HG03442 (cell line): ENCODE measurements at regions not wholly inside any gene's neighbourhood (a gene's known extent, or its start where the extent isn't known, plus 50 kb on each side); places are given as distances from the start of the nearest gene placed in this dataset.

Experiments
- ATAC-seq: cut with Tn5 transposase; IDR thresholded peaks from one replicate; pipeline ENCODE4 v1.9.1; 2021; ENCODE audit warnings: mild to moderate bottlenecking, moderate library complexity; ENCODE audit not compliant: unreplicated experiment

DNA sequence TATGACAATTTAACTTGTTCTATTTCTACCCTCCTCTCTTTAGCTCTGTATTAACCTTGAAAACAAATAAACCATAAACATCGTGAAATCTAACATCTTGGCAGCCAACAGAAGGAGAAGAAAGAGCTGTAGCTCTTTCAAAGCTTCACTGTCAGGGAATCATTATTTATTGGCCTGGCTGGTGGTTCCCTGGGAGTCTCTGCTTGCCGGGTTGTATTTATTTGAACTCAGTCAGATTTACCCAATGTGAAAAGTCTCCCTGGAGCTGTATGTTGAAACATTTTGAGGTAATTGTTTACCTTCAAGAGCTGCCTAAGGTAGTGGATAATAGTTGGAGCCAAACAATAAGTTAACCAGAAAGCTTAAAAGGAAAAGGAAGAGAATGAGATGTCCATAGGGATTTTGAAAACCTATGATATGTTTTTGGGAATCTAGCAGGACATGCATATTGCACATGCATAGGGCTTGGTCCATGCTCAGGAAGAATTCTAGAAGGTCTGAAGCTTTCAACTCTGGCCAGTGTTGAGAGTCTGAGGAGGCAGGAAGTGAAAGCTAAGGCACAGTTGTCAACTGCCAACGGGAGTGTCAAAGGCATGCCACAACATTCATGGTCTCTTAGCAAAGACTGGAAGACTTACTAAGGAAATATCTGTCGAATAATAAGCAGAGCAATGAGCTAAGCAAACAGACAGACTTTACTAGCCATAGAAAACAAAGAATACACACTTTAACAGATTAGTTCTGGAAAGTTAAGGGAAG, 621.6 kb downstream of the PCDH7 start:
- ATAC-seq = no peak

DNA sequence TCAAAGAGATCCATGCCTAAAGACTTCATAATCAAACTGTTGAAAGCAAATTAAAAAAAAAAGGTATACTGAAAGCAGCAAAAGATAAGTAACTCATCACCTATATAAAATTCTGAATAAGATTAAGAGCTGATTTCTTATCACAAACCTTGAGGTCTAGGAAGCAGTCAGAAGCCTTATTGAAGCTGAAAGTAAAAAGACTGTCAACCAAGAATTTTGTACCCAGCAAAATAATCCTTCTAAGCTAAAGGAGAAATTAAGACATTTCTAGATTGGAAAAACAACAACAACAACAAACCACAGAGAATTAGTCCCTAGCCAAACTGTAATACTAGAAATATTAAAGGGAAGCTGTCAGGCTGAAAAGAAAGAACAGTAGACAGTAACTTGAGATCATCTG, 622.9 kb downstream of the PCDH7 start:
- no peak for ATAC-seq

DNA sequence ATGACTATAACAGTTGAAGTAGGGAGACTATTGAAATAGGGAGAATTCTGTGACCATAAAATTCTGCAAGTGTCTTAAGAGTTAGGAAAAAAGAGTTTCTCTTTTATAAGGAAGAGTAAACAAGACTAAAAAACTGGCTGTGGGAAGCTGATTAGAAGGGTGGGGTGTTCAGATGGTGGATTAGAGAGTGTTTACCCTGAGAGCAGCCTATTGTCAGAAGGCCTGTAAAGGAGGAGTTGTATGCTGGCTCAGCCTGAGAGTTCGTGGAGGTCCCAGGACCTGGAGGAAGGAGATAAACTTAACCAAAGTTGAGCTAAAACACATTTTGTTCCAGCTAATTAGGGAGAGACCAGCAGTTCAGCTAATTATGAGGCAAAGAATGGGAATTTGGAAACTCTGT, 629.7 kb downstream of the PCDH7 start:
- no peak for ATAC-seq

DNA sequence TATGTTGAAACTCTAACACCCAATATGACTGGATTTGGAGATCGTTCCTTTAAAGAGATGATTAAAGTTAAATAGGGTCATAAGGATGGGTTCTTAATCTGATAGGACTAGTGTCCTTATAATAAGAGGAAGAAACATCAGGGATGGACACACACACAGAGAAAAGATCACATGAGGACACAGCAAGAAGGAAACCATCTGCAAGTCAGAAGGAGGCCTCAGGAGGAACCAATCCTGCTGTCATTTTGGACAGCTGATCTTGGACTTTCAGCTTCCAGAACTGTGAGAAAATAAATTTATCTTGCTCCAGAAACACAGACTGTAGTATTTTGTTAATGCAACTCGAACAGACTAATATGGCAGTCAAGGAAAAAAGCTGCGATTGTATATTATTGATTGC, 631.5 kb downstream of the PCDH7 start:
- no peak for ATAC-seq

DNA sequence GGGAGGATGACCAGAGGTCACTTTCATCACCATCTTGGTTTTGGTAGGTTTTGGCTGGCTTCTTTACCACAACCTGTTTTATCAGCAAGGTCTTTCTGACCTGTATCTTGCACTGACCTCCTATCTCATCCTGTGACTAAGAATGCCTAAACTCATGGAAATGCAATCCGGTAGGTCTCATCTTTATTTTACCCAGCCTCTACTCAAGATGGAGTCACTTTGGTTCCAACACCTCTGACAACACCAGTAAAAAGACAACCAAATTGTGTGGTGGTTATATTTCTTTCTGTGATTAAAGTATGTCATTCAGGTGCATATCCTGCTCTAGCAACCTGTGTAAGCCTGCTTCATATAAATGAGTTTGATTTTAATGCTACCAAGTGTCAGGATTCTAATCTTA, 636.7 kb downstream of the PCDH7 start:
- no peak for ATAC-seq

DNA sequence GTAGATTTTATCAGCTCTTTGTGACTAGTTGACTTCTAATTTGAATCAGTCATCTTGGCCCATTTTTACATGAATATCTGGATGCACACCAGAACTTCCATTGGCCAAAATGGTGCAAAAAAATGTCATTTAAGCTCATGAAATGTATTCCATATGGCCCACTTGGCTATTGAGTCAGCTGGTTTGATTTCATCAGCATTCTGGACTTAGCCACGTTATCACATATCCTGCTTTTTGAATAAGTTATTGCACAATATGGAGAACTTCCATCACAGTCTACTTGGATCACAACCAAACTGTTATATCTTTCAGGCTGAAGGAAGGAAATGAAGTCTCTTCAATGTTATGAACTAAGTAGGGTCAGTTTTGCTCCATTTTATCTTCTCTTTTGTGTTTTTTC, 640.6 kb downstream of the PCDH7 start:
- ATAC-seq = no peak

DNA sequence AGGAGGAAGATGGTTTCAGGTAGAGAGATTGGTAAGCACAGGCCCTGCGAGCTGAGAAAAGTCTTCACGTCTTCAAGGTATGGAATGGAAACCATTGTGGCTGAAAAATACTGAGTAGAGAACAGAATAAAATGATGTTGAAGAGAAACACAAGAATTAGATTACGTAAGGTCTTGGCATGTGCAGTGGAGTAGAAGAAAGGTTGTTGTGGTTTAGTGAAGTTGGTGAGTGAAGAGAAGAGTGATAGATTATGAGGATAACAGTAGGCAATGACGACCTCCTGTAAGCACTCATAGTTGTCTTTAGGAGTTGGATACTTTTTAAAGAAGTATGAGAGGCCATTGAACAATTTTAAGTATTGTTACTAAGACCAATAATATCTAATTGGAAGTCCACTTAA, 642.6 kb downstream of the PCDH7 start:
- no peak for ATAC-seq

DNA sequence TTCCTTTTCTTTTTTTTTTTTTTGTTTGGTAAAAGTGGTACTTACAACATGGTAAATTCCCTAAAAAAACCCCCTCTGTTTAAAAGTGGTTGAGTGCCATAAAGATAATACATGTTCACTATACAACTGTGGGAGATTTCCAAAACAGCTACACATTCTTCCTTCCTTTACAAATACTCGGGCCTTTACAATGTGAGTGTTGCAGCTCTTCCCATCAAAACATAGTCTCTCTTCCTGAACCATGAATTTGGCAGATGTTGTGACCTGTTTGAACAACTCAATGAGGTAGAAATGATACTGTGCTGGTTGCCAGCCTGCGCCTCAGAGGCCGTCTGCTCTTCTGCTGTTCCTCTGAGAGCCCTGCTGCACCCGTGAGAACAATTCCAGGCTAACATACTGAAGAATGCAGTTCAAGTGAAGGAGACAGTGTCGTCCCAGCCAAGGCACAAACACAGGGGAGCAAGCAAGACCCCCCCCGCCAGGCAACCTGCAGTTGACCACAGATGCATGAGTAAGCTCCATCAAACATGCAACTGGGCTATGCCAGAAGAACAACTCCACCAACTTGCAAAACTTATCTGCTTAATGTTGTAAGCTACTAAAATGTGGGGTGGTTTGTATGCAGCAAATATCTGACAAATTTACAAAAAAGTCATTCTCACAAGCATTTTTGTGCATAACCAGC, 645.0 kb downstream of the PCDH7 start:
- ATAC-seq = no peak

DNA sequence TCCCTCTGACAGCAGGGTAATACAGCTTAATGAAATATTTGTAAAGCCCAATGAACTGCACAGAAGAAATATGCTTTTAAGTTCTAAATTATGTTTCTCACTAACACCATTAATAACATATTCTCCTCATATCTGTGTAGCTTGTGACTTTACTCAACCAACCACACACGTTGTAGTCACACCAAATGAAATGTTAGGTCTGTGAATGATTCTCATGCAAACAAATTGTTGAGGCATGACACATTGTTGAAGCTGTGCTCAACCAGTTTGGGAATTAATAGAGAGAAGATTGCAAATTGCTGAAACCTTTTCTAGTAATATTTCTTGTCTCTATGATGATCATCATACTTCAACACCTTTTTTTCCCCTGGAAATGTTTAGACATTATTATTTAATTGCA, 645.9 kb downstream of the PCDH7 start:
- no peak for ATAC-seq

DNA sequence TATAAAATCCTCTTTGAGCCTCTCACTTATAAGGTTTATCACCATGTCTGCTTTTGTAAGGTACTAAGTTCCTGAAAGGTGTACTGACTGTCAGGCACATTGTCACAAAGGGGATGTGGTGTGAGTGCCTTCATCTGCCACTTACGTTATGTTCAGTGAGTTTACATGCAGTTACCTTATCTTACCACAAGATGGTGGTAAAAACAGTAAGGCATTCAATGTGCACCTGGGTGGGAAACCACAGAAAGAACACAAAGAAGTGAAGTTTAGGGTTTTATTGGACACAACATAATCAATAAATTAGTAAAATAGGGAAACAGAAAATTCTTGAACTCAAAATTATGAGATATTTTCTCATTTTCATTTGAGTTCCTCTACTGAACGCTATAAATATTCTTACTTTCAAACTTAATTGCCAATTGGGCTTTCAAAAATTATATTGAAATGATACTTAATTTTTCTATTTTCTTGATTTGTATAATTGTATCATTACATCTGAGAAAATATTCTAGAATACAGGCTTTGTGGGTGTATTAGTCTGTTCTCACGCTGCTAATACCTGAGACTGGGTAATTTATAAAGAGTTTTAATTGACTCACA, 650.8 kb downstream of the PCDH7 start:
- peak; percentile 97 for ATAC-seq

DNA sequence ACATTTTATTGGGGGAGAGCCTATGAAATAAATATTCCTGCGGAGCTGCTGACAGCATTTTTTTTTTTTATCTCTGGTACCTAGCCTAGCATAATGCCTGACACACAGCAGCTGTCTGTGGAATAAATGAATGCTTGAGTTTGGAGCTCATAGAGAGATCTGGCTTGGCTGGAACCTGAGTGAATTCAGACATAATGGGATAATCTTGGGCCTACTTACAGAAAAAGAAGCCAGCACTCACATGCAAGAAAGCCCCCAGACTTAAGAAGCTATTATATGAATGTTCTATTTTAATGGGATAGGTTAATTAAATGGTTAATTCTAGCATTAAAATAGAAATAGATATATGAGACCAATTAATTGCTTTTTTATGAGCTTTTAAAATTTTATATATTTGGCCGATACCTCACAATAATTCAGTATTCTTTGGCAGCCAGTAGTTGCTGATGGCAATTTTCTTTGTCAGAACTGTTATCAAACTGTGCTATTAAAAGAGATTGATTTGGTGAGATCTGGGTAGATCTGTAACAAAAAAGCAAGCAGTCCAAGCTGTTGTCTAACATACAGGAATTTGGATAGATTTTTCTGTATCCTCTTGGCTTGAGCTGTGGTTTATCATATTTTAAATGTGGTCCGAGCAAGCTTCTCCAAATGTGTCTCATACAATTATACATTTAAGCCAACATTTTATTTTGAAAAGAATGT, 654.2 kb downstream of the PCDH7 start:
- no peak for ATAC-seq

DNA sequence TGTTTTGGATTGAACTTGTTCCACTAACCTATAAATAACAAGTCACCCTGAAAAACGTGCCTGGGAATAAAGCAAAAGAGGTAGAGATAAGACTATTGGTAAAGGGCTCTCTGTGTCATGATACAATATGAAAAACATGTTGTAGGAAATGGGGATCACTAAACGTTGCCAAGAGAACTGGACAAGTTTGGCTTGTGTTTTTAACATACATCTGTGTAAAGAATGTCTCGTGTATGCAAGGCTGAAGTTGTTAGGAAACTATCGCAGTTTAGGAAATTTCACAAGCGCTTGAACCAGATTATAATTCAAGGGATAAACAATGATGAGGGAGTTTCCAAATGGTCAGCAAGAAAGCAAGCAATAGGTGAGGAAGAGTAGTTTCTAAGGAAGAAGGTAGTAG, 655.8 kb downstream of the PCDH7 start:
- ATAC-seq = no peak

DNA sequence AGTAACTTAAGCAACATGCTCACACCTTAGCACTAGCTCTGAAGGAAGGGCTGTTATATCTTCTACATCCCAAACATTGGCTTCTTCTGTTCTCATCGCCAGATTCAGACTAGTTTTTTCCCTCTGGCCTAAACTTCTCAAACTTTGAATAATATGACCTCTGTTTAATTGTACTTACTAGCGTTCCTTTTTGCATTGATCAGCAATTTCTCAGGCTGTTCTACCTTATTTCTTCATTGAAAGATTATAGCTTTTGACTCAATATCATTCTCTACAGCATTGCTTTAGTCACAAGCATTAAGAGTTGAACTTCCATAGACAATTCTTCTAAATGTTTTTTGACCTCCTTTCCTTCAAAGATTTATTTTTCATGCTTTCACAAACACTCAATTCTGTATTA, 659.2 kb downstream of the PCDH7 start:
- no peak for ATAC-seq

DNA sequence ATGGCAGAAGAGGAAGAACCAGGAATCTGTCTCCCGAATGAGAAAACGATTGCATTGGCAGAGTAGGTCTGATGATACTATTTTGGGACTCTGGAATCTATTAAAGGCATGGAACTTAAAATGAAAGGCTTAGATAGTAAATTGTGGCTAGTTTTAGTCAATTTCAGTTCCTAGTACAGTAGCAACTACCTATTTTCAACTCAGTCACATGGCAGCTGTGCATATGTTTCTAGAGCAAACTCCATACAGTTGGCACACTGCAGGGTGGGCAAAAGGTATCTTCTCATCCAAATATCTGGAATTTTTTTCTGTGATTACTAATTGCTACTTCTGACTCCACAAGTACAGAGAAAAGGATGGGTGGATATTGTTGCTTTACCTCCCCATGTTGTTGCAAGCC, 663.6 kb downstream of the PCDH7 start:
- no peak for ATAC-seq

DNA sequence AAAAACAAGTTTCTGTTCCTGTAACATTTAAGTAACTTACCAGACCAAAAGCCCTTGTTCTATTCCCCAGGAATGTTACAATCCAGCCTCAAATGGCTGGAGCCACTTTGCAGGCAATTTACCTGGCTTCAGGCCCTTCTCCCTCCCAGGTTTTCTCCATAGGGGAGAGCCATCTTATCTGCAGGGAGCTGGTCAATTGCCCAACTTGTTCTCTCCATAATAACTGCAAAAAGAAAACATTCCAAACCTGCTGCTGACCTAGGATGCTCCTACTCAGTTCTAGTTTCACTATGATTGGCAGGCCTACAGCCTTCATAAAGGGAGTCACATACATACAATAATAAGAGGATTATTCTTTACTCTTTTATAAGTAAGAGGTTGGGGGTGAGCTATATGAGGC, 670.7 kb downstream of the PCDH7 start:
- no peak for ATAC-seq

DNA sequence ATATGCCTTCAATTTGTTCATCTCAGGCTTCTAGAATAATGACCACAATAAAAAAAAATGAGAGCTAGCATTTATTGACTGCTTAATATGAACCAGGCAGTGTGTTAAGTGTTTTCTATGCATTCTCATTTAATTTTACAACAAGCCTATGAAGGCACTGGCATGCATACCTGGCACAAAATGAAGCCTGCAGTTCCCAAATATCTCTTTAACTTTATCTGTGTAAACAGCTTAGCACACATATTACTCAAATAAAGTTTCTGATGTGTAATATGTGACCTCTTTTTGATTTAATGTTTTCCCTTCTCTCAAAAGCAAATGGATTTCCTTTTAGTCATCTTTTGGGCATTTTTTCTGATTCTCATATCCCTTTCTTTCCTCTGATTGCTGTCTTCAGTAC, 671.8 kb downstream of the PCDH7 start:
- no peak for ATAC-seq

DNA sequence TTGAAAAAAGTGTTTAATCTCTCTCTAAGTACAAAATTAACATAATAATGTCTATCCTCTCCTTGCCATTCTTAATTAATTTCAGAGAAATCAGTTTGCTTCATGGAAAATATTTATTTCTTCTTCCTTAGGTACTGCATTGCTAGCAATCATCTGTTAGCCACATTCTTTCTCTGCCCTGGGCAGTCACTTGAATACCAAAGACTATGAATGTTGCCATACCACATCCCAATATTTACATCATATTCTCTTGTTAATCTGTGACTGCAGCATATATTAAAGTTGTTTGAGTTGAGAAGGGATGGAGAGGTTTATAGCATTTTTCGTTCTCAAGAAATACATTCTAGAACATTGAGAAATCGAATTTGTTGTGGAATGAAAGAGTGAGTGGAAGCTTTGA, 672.8 kb downstream of the PCDH7 start:
- ATAC-seq = no peak

DNA sequence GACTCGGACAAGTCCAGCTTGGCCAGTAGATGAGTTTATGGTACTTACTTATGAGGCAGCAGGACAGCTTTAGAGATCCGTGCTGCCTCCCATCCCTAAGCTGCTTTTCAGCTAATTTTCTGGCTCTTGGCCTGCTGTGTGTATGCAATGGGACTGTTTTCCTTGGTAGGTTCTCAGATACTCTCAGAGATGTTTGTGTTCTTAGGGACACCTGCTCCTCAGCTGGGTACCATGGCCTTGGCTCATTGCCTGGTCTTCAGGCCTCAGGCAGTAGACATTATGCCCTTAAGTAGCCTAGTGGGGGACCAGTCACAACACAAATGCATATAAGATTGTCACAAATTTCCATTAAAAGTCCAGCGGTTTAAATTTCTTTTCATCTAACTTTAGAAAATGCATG, 688.0 kb downstream of the PCDH7 start:
- ATAC-seq = no peak

DNA sequence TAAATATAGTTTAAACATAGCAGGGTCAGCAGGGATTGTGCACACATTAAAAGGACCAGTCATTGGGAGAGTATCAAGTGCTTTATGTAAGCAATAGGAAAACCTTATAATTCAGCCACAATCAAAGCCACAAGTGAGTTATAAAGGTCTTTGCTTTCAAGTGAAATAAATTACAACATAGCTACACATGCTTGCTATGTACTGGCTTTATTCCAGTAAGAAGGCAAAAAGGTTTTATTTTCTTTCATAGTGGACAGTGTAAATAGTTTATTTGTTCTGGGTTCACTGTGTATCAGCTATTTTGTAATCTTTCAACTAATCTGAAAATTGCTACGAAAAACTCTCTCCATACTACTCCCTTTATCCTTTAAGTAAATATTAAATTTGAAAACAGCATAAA, 691.4 kb downstream of the PCDH7 start:
- no peak for ATAC-seq

DNA sequence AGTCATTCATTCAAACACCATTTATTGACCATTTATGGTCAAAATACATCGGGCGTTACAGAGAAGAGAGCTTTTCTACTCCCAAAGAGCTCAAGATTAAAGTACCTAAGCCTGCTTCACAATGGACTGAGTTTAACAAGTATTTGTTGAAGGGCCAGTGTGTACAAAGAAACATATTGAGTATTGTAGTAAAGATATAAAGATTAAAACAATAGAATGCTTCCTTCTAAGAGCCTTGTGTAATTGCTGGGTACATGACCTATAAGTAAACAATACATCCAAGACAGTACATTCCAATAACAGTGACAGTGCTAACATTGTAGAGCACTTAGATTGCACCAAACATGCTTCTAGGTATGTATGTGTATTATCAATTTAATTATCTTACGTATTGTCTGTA, 695.5 kb downstream of the PCDH7 start:
- ATAC-seq = no peak

DNA sequence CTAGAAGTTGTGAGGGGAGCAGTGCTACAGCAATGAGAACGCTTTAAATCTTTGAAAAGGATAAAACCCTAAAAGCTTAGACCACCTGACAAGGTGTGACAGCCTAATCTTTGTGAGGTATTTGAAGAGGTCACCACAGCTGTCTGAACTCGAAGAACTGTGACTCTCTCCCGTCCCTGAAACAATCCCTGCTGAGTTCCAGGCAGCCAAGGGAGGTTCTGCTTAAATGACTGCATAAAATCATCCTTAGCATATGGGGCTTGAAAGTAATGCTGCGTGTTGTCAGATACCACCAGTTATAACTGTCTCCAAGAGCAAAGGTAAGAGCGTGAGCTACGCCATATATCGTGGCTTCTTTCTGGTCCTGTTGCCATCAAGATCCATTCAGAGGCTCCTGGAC, 696.3 kb downstream of the PCDH7 start:
- no peak for ATAC-seq

DNA sequence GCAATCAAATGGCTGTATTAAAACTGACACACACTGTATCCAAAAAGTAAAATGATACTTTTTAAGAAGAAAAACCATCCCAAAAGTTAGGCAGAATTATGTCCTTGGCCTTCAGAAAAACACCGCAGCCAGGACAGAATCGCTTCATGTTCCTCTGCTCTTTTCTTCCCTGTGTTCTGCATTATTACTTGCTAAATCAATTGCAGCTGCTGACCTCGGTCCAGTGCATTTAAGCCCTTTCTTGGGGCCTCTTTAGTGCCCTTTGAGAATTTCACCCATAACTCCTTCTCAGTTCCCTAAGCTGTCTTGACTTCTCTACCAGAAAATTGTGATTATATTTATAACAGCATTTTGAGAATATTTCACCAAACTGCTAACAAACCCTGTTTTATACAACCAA, 696.9 kb downstream of the PCDH7 start:
- no peak for ATAC-seq
